CD4-positive, alpha-beta memory T cell (primary cell): ENCODE measurements at regions not wholly inside any gene's neighbourhood (a gene's known extent, or its start where the extent isn't known, plus 50 kb on each side); places are given as distances from the start of the nearest gene placed in this dataset.

Source experiments
- CTCF ChIA-PET: fragments of 350-600 bp; sonication (Branson Sonifier 250); formaldehyde crosslinking; loops from one replicate; lab custom pipeline; 2021; ENCODE audit warnings: inconsistent platforms; ENCODE audit not compliant: partially characterized antibody; lab: Charles Lee
- POLR2A ChIA-PET: fragments of 350-600 bp; sonication (Branson Sonifier 250); formaldehyde crosslinking; loops from one replicate; lab custom pipeline; 2021; ENCODE audit not compliant: partially characterized antibody; lab: Charles Lee
- DNase-seq, 5 donors: peaks; one replicate each; pipeline versions ENCODE4 v3.0.0 to v3.0.0-alpha.2; 2020 to 2022; ENCODE audit warnings: mixed read lengths in 1 of 5
- H3K27ac ChIP-seq: one replicate; pipeline ENCODE4 v1.7.0; 2013; ENCODE audit warnings: low read depth, low read length
- H3K27me3 ChIP-seq: 2 replicates; pipeline ENCODE4 v1.7.0; 2013; ENCODE audit warnings: mild to moderate bottlenecking, low read length, moderate library complexity; ENCODE audit not compliant: insufficient read depth
- H3K36me3 ChIP-seq: 2 replicates; pipeline ENCODE4 v1.7.0; 2013; ENCODE audit warnings: mild to moderate bottlenecking, low read length, moderate library complexity; ENCODE audit not compliant: insufficient read depth
- H3K4me1 ChIP-seq: 2 replicates; pipeline ENCODE4 v1.7.0; 2013; ENCODE audit warnings: mild to moderate bottlenecking, low read length, moderate library complexity; ENCODE audit not compliant: insufficient read depth
- H3K4me3 ChIP-seq, 2 donors: one replicate each; pipeline ENCODE4 v1.7.0; 2013; ENCODE audit warnings: low read length in 2 of 2, mild to moderate bottlenecking in 1 of 2
- H3K9me3 ChIP-seq, 2 donors: one replicate each; pipeline ENCODE4 v1.7.0; 2013; ENCODE audit warnings: low read length in 2 of 2, control low read depth in 1 of 2; ENCODE audit not compliant: control insufficient read depth in 1 of 2
- H3K27ac Mint-ChIP-seq, 7 donors: one replicate each; pipeline ENCODE4 v1.8.0; 2020 to 2021; ENCODE audit warnings: mixed read lengths in 7 of 7, mild to moderate bottlenecking in 6 of 7, inconsistent platforms in 3 of 7, moderate library complexity in 3 of 7
- H3K27me3 Mint-ChIP-seq, 2 donors: one replicate each; pipeline ENCODE4 v1.8.0; 2020 to 2021; ENCODE audit warnings: mixed read lengths in 2 of 2
- H3K36me3 Mint-ChIP-seq, 2 donors: one replicate each; pipeline ENCODE4 v1.8.0; 2020 to 2021; ENCODE audit warnings: mixed read lengths in 2 of 2, inconsistent platforms in 1 of 2, mild to moderate bottlenecking in 1 of 2
- H3K4me1 Mint-ChIP-seq, 4 donors: one replicate each; pipeline ENCODE4 v1.8.0; 2020 to 2021; ENCODE audit warnings: mixed read lengths in 4 of 4, mild to moderate bottlenecking in 1 of 4
- H3K4me3 Mint-ChIP-seq, 8 donors: one replicate each; pipeline ENCODE4 v1.8.0; 2020 to 2021; ENCODE audit warnings: mixed read lengths in 8 of 8, mild to moderate bottlenecking in 7 of 8, moderate library complexity in 6 of 8, inconsistent platforms in 3 of 8
- H3K9me3 Mint-ChIP-seq, 8 donors: one replicate each; pipeline ENCODE4 v1.8.0; 2020 to 2021; ENCODE audit warnings: mixed read lengths in 8 of 8, mild to moderate bottlenecking in 5 of 8, inconsistent platforms in 3 of 8, moderate library complexity in 1 of 8
- intact Hi-C: fragments of 100-400 bp; cut with micrococcal nuclease; formaldehyde crosslinking; loops from one replicate; pipeline ENCODE4 v1.15.1; 2023

GRCh38 chr3:176926034-176926433, 271.2 kb downstream of the TBL1XR1 start:
- Histone ChIP-seq H3K4me3 (no peak overlapping the region), H3K9me3 (no peaks in the 10 kb centered on the region), H3K27me3 (no peaks in the 10 kb centered on the region), H3K27ac (no peak overlapping the region), H3K36me3 (no peaks in the 10 kb centered on the region), H3K4me1 (no peaks in the 10 kb centered on the region)
- Mint-ChIP-seq H3K27ac (peak overlapping the region in 1 of 7 donors; percentile 46), H3K27me3 (peaks cover 9 to 20% of the 10 kb centered on the region in 2 donors), H3K36me3 (no peaks in the 10 kb centered on the region), H3K4me1 (peaks cover 0 to 5% (median under 1%) of the 10 kb centered on the region in 4 donors), H3K9me3 (peaks cover 0 to 11% (median 1%) of the 10 kb centered on the region in 8 donors), H3K4me3 (no peak overlapping the region)
- POLR2A ChIA-PET, result no interaction called here
- intact Hi-C loops, result no loop called here
- CTCF ChIA-PET, result interaction anchor here (1.0 kb wide), 1 partner anchor 13 kb away, joined by 3 read pairs; no protein-coding TSS in a partner anchor
- no peak for DNase-seq

GRCh38 chr3:176920766-176921160, 276.5 kb downstream of the TBL1XR1 start:
- no peak overlapping the region for H3K27ac Mint-ChIP-seq
- intact Hi-C loops, result no loop called here
- CTCF ChIA-PET, result interaction anchor here (1.7 kb wide), 1 partner anchor 48 kb away, joined by 5 read pairs; no protein-coding TSS in a partner anchor

GRCh38 chr3:176919836-176920765, 277.2 kb downstream of the TBL1XR1 start:
- intact Hi-C loops, result no loop called here
- no peaks in the 10 kb centered on the region for H3K36me3 Mint-ChIP-seq
- CTCF ChIA-PET, result interaction anchor here (1.7 kb wide), 1 partner anchor 47 kb away, joined by 5 read pairs; no protein-coding TSS in a partner anchor

More at GRCh38 chr3:176920766-176921160, 276.5 kb downstream of the TBL1XR1 start:
- no peak overlapping the region for H3K4me3 Mint-ChIP-seq
- POLR2A ChIA-PET, result no interaction called here
- H3K27me3 Mint-ChIP-seq, result peaks cover 7 to 14% of the 10 kb centered on the region in 2 donors
- H3K27ac ChIP-seq, result no peak overlapping the region
- no peak for DNase-seq
- no peaks in the 10 kb centered on the region for H3K27me3 ChIP-seq
- no peaks in the 10 kb centered on the region for H3K4me1 Mint-ChIP-seq
- no peaks in the 10 kb centered on the region for H3K36me3 Mint-ChIP-seq
- H3K9me3 ChIP-seq, result no peaks in the 10 kb centered on the region
- peaks cover 0 to 13% (median 1%) of the 10 kb centered on the region in 8 donors for H3K9me3 Mint-ChIP-seq
- no peaks in the 10 kb centered on the region for H3K4me1 ChIP-seq
- no peaks in the 10 kb centered on the region for H3K36me3 ChIP-seq
- H3K4me3 ChIP-seq, result no peak overlapping the region

GRCh38 chr3:176916777-176917176, 280.5 kb downstream of the TBL1XR1 start:
- ChIA-PET POLR2A (no interaction called here), CTCF (no interaction called here)
- no peaks in the 10 kb centered on the region for H3K36me3 ChIP-seq
- no peak overlapping the region for H3K27ac ChIP-seq
- H3K9me3 ChIP-seq, result no peaks in the 10 kb centered on the region
- no peaks in the 10 kb centered on the region for H3K4me1 ChIP-seq
- Mint-ChIP-seq H3K4me1 (no peaks in the 10 kb centered on the region), H3K27ac (no peak overlapping the region), H3K27me3 (peaks cover 6 to 7% of the 10 kb centered on the region in 2 donors), H3K4me3 (no peak overlapping the region), H3K9me3 (peaks cover 0 to 2% (median 0%) of the 10 kb centered on the region in 8 donors), H3K36me3 (no peaks in the 10 kb centered on the region)
- intact Hi-C loops, result no loop called here
- no peaks in the 10 kb centered on the region for H3K27me3 ChIP-seq
- no peak for DNase-seq
- H3K4me3 ChIP-seq, result no peak overlapping the region

More at GRCh38 chr3:176919836-176920765, 277.2 kb downstream of the TBL1XR1 start:
- Histone ChIP-seq H3K4me3 (no peak overlapping the region), H3K27me3 (no peaks in the 10 kb centered on the region), H3K36me3 (no peaks in the 10 kb centered on the region), H3K9me3 (no peaks in the 10 kb centered on the region), H3K4me1 (no peaks in the 10 kb centered on the region), H3K27ac (no peak overlapping the region)
- POLR2A ChIA-PET, result no interaction called here
- Mint-ChIP-seq H3K4me1 (no peaks in the 10 kb centered on the region), H3K9me3 (peaks cover 0 to 13% (median 1%) of the 10 kb centered on the region in 8 donors), H3K4me3 (no peak overlapping the region), H3K27ac (no peak overlapping the region), H3K27me3 (peaks cover 7 to 14% of the 10 kb centered on the region in 2 donors)
- no peak for DNase-seq

GRCh38 chr3:176914764-176915163, 282.5 kb downstream of the TBL1XR1 start:
- H3K4me1 ChIP-seq, result no peaks in the 10 kb centered on the region
- H3K36me3 Mint-ChIP-seq, result no peaks in the 10 kb centered on the region
- DNase-seq, result no peak
- POLR2A ChIA-PET, result no interaction called here
- CTCF ChIA-PET, result no interaction called here
- no peaks in the 10 kb centered on the region for H3K4me1 Mint-ChIP-seq
- no peak overlapping the region for H3K27ac ChIP-seq
- H3K36me3 ChIP-seq, result no peaks in the 10 kb centered on the region
- no peaks in the 10 kb centered on the region for H3K9me3 Mint-ChIP-seq
- intact Hi-C loops, result no loop called here
- H3K27ac Mint-ChIP-seq, result no peak overlapping the region
- no peaks in the 10 kb centered on the region for H3K9me3 ChIP-seq
- H3K27me3 Mint-ChIP-seq, result peaks cover 3 to 5% of the 10 kb centered on the region in 2 donors
- no peak overlapping the region for H3K4me3 Mint-ChIP-seq
- no peak overlapping the region for H3K4me3 ChIP-seq
- H3K27me3 ChIP-seq, result no peaks in the 10 kb centered on the region

- Mint-ChIP-seq H3K27ac (no peak overlapping the region), H3K36me3 (no peaks in the 10 kb centered on the region), H3K4me3 (no peak overlapping the region), H3K4me1 (no peaks in the 10 kb centered on the region), H3K27me3 (no peaks in the 10 kb centered on the region), H3K9me3 (no peaks in the 10 kb centered on the region)
- H3K27me3 ChIP-seq, result no peaks in the 10 kb centered on the region
- DNase-seq, result no peak
- intact Hi-C loops, result no loop called here
- H3K4me3 ChIP-seq, result no peak overlapping the region
- CTCF ChIA-PET, result no interaction called here
- no peaks in the 10 kb centered on the region for H3K36me3 ChIP-seq
- H3K4me1 ChIP-seq, result no peaks in the 10 kb centered on the region
- H3K27ac ChIP-seq, result no peak overlapping the region
- POLR2A ChIA-PET, result no interaction called here
- H3K9me3 ChIP-seq, result no peaks in the 10 kb centered on the region
These were observed 285.7 kb downstream of the TBL1XR1 start for GRCh38 chr3:176911579-176911978.

- Mint-ChIP-seq H3K36me3 (no peaks in the 10 kb centered on the region), H3K27me3 (peaks cover 0 to 3% of the 10 kb centered on the region in 2 donors), H3K4me3 (no peak overlapping the region), H3K9me3 (no peaks in the 10 kb centered on the region), H3K27ac (no peak overlapping the region), H3K4me1 (no peaks in the 10 kb centered on the region)
- no peak for DNase-seq
- ChIA-PET CTCF (no interaction called here), POLR2A (no interaction called here)
- Histone ChIP-seq H3K27ac (no peak overlapping the region), H3K9me3 (no peaks in the 10 kb centered on the region), H3K4me1 (no peaks in the 10 kb centered on the region), H3K36me3 (no peaks in the 10 kb centered on the region), H3K4me3 (no peak overlapping the region), H3K27me3 (no peaks in the 10 kb centered on the region)
- intact Hi-C loops, result no loop called here
These were observed 288.2 kb downstream of the TBL1XR1 start for GRCh38 chr3:176909044-176909443.
